BLaER1 (cell line): ENCODE measurements at regions not wholly inside any gene's neighbourhood (a gene's known extent, or its start where the extent isn't known, plus 50 kb on each side); places are given as distances from the start of the nearest gene placed in this dataset.
A peak's percentile ranks its signal among the peaks of the same experiment; 100 is the strongest.

Experiments used
- H3K27ac ChIP-seq: shearing (Covaris generic); formaldehyde crosslinking; 2 replicates; pipeline ENCODE4 v1.8.1; 2022
- H3K27me3 ChIP-seq: shearing (Covaris generic); formaldehyde crosslinking; 2 replicates; pipeline ENCODE4 v1.8.1; 2022
- H3K36me3 ChIP-seq: shearing (Covaris generic); formaldehyde crosslinking; 2 replicates; pipeline ENCODE4 v1.8.1; 2022
- H3K4me1 ChIP-seq: shearing (Covaris generic); formaldehyde crosslinking; 2 replicates; pipeline ENCODE4 v1.8.1; 2022
- H3K4me2 ChIP-seq: shearing (Covaris generic); formaldehyde crosslinking; 2 replicates; pipeline ENCODE4 v1.8.1; 2022
- H3K4me3 ChIP-seq: shearing (Covaris generic); formaldehyde crosslinking; 2 replicates; pipeline ENCODE4 v1.8.1; 2022
- H3K9ac ChIP-seq: shearing (Covaris generic); formaldehyde crosslinking; 2 replicates; pipeline ENCODE4 v1.8.1; 2022
- H3K9me3 ChIP-seq: shearing (Covaris generic); formaldehyde crosslinking; 2 replicates; pipeline ENCODE4 v1.8.1; 2022
- H4K20me1 ChIP-seq: shearing (Covaris generic); formaldehyde crosslinking; 2 replicates; pipeline ENCODE4 v1.8.1; 2022
- Cebpa-rat ChIP-seq: shearing (Covaris generic); IDR thresholded peaks from 2 replicates; pipeline ENCODE4 v1.8.1; 2022

- Histone ChIP-seq H3K9ac (no peak overlapping the region), H3K9me3 (peaks cover 10% of the 10 kb centered on the region), H3K4me2 (no peak overlapping the region), H3K4me3 (no peak overlapping the region), H3K36me3 (no peaks in the 10 kb centered on the region), H3K27me3 (no peaks in the 10 kb centered on the region), H3K4me1 (no peaks in the 10 kb centered on the region), H4K20me1 (no peaks in the 10 kb centered on the region), H3K27ac (no peak overlapping the region)
- no peak for TF ChIP-seq Cebpa-rat
Observed at GRCh38 chr5:135279328-135279727, 119.7 kb downstream of the MACROH2A1 start.

GRCh38 chr5:135276151-135276550, 122.9 kb downstream of the MACROH2A1 start:
- H3K4me3 ChIP-seq: no peak overlapping the region
- H3K36me3 ChIP-seq: no peaks in the 10 kb centered on the region
- no peak overlapping the region for H3K4me2 ChIP-seq
- H3K9me3 ChIP-seq: peaks cover 10% of the 10 kb centered on the region
- TF ChIP-seq Cebpa-rat: no peak
- H3K9ac ChIP-seq: no peak overlapping the region
- 0 out of 2 replicates have a peak, but pooled peaks cover 7% of the 10 kb centered on the region for H3K4me1 ChIP-seq
- no peaks in the 10 kb centered on the region for H4K20me1 ChIP-seq
- no peaks in the 10 kb centered on the region for H3K27me3 ChIP-seq
- no peak overlapping the region for H3K27ac ChIP-seq

- no peak overlapping the region for H3K27ac ChIP-seq
- H3K4me3 ChIP-seq: no peak overlapping the region
- H3K9me3 ChIP-seq: peaks cover 10% of the 10 kb centered on the region
- no peaks in the 10 kb centered on the region for H3K27me3 ChIP-seq
- H3K9ac ChIP-seq: no peak overlapping the region
- H3K36me3 ChIP-seq: no peaks in the 10 kb centered on the region
- TF ChIP-seq Cebpa-rat: no peak
- 0 out of 2 replicates have a peak, but pooled peaks cover 7% of the 10 kb centered on the region for H3K4me1 ChIP-seq
- no peak overlapping the region for H3K4me2 ChIP-seq
- no peaks in the 10 kb centered on the region for H4K20me1 ChIP-seq
Observed at GRCh38 chr5:135273212-135273611, 125.8 kb downstream of the MACROH2A1 start.

GRCh38 chr5:135272311-135272805, 126.7 kb downstream of the MACROH2A1 start:
- Histone ChIP-seq H3K9ac (no peak overlapping the region), H3K4me3 (no peak overlapping the region), H3K4me1 (peaks cover 13% of the 10 kb centered on the region), H3K27ac (no peak overlapping the region), H3K4me2 (no peak overlapping the region), H3K27me3 (no peaks in the 10 kb centered on the region), H3K36me3 (no peaks in the 10 kb centered on the region), H3K9me3 (peaks cover 4% of the 10 kb centered on the region; the same call in 1 of the 2 replicates), H4K20me1 (no peaks in the 10 kb centered on the region)
- no peak for TF ChIP-seq Cebpa-rat

- Histone ChIP-seq H3K4me2 (no peak overlapping the region), H3K4me3 (no peak overlapping the region), H3K9me3 (no peaks in the 10 kb centered on the region), H3K36me3 (no peaks in the 10 kb centered on the region), H3K27me3 (no peaks in the 10 kb centered on the region), H3K9ac (no peak overlapping the region), H4K20me1 (no peaks in the 10 kb centered on the region), H3K4me1 (peaks cover 19% of the 10 kb centered on the region), H3K27ac (no peak overlapping the region)
- no peak for TF ChIP-seq Cebpa-rat
Observed at GRCh38 chr5:135271533-135272310, 127.3 kb downstream of the MACROH2A1 start.

- Histone ChIP-seq H3K36me3 (no peaks in the 10 kb centered on the region), H3K27ac (no peak overlapping the region), H3K9me3 (no peaks in the 10 kb centered on the region), H3K4me1 (peaks cover 20% of the 10 kb centered on the region), H3K4me3 (no peak overlapping the region), H3K27me3 (no peaks in the 10 kb centered on the region), H3K9ac (no peak overlapping the region), H4K20me1 (no peaks in the 10 kb centered on the region), H3K4me2 (no peak overlapping the region)
- no peak for TF ChIP-seq Cebpa-rat
Observed at GRCh38 chr5:135269931-135270421, 129.1 kb downstream of the MACROH2A1 start.

GRCh38 chr5:135269199-135269598, 129.8 kb downstream of the MACROH2A1 start:
- TF ChIP-seq Cebpa-rat: no peak
- H3K4me3 ChIP-seq: no peak overlapping the region

GRCh38 chr5:135266975-135267374, 132.1 kb downstream of the MACROH2A1 start:
- H3K9ac ChIP-seq: no peak overlapping the region

More at GRCh38 chr5:135269199-135269598, 129.8 kb downstream of the MACROH2A1 start:
- Histone ChIP-seq H3K4me2 (no peak overlapping the region), H3K9me3 (no peaks in the 10 kb centered on the region), H3K27ac (no peak overlapping the region), H3K27me3 (no peaks in the 10 kb centered on the region), H3K36me3 (no peaks in the 10 kb centered on the region), H3K4me1 (peaks cover 20% of the 10 kb centered on the region), H4K20me1 (no peaks in the 10 kb centered on the region), H3K9ac (no peak overlapping the region)

GRCh38 chr5:135266303-135266635, 132.8 kb downstream of the MACROH2A1 start:
- Histone ChIP-seq H3K27me3 (no peaks in the 10 kb centered on the region), H3K9ac (no peak overlapping the region), H3K4me1 (peaks cover 13% of the 10 kb centered on the region), H3K27ac (no peak overlapping the region), H3K4me2 (no peak overlapping the region), H4K20me1 (no peaks in the 10 kb centered on the region), H3K36me3 (no peaks in the 10 kb centered on the region), H3K4me3 (no peak overlapping the region), H3K9me3 (no peaks in the 10 kb centered on the region)
- no peak for TF ChIP-seq Cebpa-rat

More at GRCh38 chr5:135266975-135267374, 132.1 kb downstream of the MACROH2A1 start:
- Histone ChIP-seq H3K9me3 (no peaks in the 10 kb centered on the region), H3K4me2 (peak overlapping the region; percentile 40), H3K27ac (no peak overlapping the region), H4K20me1 (no peaks in the 10 kb centered on the region), H3K4me3 (no peak overlapping the region), H3K27me3 (no peaks in the 10 kb centered on the region), H3K36me3 (no peaks in the 10 kb centered on the region), H3K4me1 (peaks cover 15% of the 10 kb centered on the region)
- TF ChIP-seq Cebpa-rat: no peak

- Histone ChIP-seq H3K36me3 (no peaks in the 10 kb centered on the region), H3K9me3 (no peaks in the 10 kb centered on the region), H3K4me1 (peaks cover 13% of the 10 kb centered on the region), H3K27me3 (no peaks in the 10 kb centered on the region), H3K9ac (no peak overlapping the region), H3K4me3 (no peak overlapping the region), H3K27ac (no peak overlapping the region), H4K20me1 (no peaks in the 10 kb centered on the region), H3K4me2 (no peak overlapping the region)
- TF ChIP-seq Cebpa-rat: no peak
Observed at GRCh38 chr5:135265497-135266302, 133.3 kb downstream of the MACROH2A1 start.
